H1 (cell line): ENCODE measurements at regions not wholly inside any gene's neighbourhood (a gene's known extent, or its start where the extent isn't known, plus 50 kb on each side); places are given as distances from the start of the nearest gene placed in this dataset.

Source experiments
- CBX5 ChIP-seq: fragments of 300-800, 300-1000 bp; sonication (generic); IDR thresholded peaks from 2 replicates; pipeline ENCODE4 v1.7.1; 2016; ENCODE audit warnings: antibody characterized with exemption, low read length, low read depth
- CTCF ChIP-seq, 3 experiments: IDR thresholded peaks; 1 replicate in 2 of 3; 2 replicates in 1 of 3; pipeline versions ENCODE4 v1.5.1 to v1.6.1; 2011; ENCODE audit warnings: low read length in 3 of 3, mild to moderate bottlenecking in 3 of 3, inconsistent platforms in 2 of 3, low read depth in 1 of 3, moderate library complexity in 1 of 3; ENCODE audit not compliant: insufficient read depth in 1 of 3; ENCODE audit errors: control extremely low read depth in 1 of 3
- EZH2 ChIP-seq: fragments of 200-600 bp; sonication (generic); IDR thresholded peaks from 2 replicates; pipeline ENCODE4 v1.7.1; 2012; ENCODE audit warnings: low read depth, mild to moderate bottlenecking, moderate library complexity, low read length, inconsistent platforms; ENCODE audit not compliant: severe bottlenecking
- JUND ChIP-seq: IDR thresholded peaks from 2 replicates; pipeline ENCODE4 v1.6.1; 2011; ENCODE audit warnings: mild to moderate bottlenecking, improper control_type of control experiment, low read length
- KDM1A ChIP-seq: fragments of 200-600, 300-600 bp; sonication (generic); IDR thresholded peaks from 2 replicates; pipeline ENCODE4 v1.7.1; 2016; ENCODE audit warnings: mild to moderate bottlenecking, low read length, borderline replicate concordance
- POLR2A ChIP-seq, 2 experiments: IDR thresholded peaks; 1 replicate in 1 of 2; 2 replicates in 1 of 2; pipeline ENCODE4 v1.6.1; 2011; ENCODE audit warnings: low read depth in 2 of 2, low read length in 2 of 2, mild to moderate bottlenecking in 2 of 2; ENCODE audit errors: control extremely low read depth in 1 of 2
- POLR2AphosphoS5 ChIP-seq: IDR thresholded peaks from 2 replicates; pipeline ENCODE4 v1.6.1; 2011; ENCODE audit warnings: low read depth, low read length
- RAD21 ChIP-seq, 2 experiments: IDR thresholded peaks in 1 of 2; conservative IDR thresholded peaks in 1 of 2; 2 replicates each; pipeline ENCODE4 v1.6.1; 2011; ENCODE audit warnings: low read depth in 2 of 2, low read length in 2 of 2, improper control_type of control experiment in 1 of 2, inconsistent platforms in 1 of 2, mild to moderate bottlenecking in 1 of 2, moderate library complexity in 1 of 2
- SIX5 ChIP-seq: IDR thresholded peaks from 2 replicates; pipeline ENCODE4 v1.6.1; 2011; ENCODE audit warnings: mild to moderate bottlenecking, low read depth, low read length
- USF2 ChIP-seq: IDR thresholded peaks from 2 replicates; pipeline ENCODE4 v1.6.1; 2011; ENCODE audit warnings: low read length, improper control_type of control experiment
- TF ChIP-seq, protein P1 (sequence below): IDR thresholded peaks from 2 replicates; pipeline ENCODE4 v1.6.1; 2011; ENCODE audit warnings: low read depth, mild to moderate bottlenecking, low read length; ENCODE audit not compliant: insufficient read depth

DNA sequence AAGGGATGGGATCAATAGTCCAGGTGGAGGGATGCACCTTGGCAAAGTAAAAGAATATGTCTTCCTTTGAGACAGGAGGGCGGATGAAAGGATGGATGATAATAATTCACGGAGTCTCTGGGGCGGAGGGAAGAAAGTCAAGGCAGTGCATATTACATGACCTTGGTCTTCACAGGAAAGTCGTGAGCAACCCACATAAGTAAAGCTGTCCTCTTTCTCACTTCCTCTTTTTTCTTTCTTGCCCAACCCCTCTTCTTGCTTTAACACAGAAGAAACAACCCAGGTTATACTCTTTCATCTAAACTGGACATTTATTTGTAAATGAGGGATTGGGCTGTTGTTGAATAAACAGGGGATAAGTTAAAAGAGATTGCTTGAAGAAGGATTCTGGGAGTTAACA lies 168.7 kb upstream of the SKOR2 start:
- no peak for TF ChIP-seq CTCF (IDR thresholded peaks at IDR 0.05; ENCODE audit: control extremely low read depth in 1 of 3, insufficient read depth in 1 of 3, low read depth in 1 of 3, low read length in 3 of 3)
- TF ChIP-seq SIX5, result no peak
- no peak for TF ChIP-seq POLR2AphosphoS5
- no peak for TF ChIP-seq CBX5
- TF ChIP-seq USF2, result no peak
- TF ChIP-seq, protein P1, sequence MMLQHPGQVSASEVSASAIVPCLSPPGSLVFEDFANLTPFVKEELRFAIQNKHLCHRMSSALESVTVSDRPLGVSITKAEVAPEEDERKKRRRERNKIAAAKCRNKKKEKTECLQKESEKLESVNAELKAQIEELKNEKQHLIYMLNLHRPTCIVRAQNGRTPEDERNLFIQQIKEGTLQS, result no peak
- no peak for TF ChIP-seq JUND
- no peak for TF ChIP-seq POLR2A (IDR thresholded peaks at IDR 0.05; ENCODE audit: control extremely low read depth in 1 of 2, low read depth in 2 of 2, low read length in 2 of 2)
- TF ChIP-seq EZH2, result no peak
- no peak for TF ChIP-seq RAD21 (IDR thresholded peaks at IDR 0.05 in 1 of 2, conservative IDR thresholded peaks at IDR 0.05 in 1 of 2; ENCODE audit: low read depth in 2 of 2, low read length in 2 of 2)
- TF ChIP-seq KDM1A, result no peak
